ENCODE measurements at regions not wholly inside any gene's neighbourhood (a gene's known extent, or its start where the extent isn't known, plus 50 kb on each side); places are given as distances from the start of the nearest gene placed in this dataset.
"Not testable (repeated sequence)": the region's sequence is repeated elsewhere in the genome, so short reads cannot be mapped to it uniquely, and the experiment has no call there.

- not testable (repeated sequence) for TF ChIP-seq EZH2 (IDR thresholded peaks at IDR 0.05; ENCODE audit: low read length); CTCF (optimal IDR thresholded peaks at IDR 0.05 in 1 of 3, IDR thresholded peaks at IDR 0.05 in 1 of 3, conservative IDR thresholded peaks at IDR 0.05 in 1 of 3; ENCODE audit: extremely low read depth in 1 of 3, insufficient read depth in 2 of 3, low read length in 3 of 3)
These were observed 79.2 kb upstream of the CLINT1 start for GRCh38 chr5:157938101-157938500.

Data from keratinocyte (primary cell).